H1 (cell line): ENCODE measurements at regions not wholly inside any gene's neighbourhood (a gene's known extent, or its start where the extent isn't known, plus 50 kb on each side); places are given as distances from the start of the nearest gene placed in this dataset.

Experiments used
- BCL11A ChIP-seq, 2 experiments: IDR thresholded peaks; one replicate each; pipeline ENCODE4 v1.6.1; 2011; ENCODE audit warnings: low read depth in 2 of 2, low read length in 2 of 2, mild to moderate bottlenecking in 2 of 2
- EGR1 ChIP-seq: IDR thresholded peaks from 2 replicates; pipeline ENCODE4 v1.6.1; 2011; ENCODE audit warnings: low read depth, low read length, borderline replicate concordance
- EP300 ChIP-seq, 2 experiments: IDR thresholded peaks; 1 replicate in 1 of 2; 2 replicates in 1 of 2; pipeline ENCODE4 v1.6.1; 2011 to 2012; ENCODE audit warnings: low read depth in 2 of 2, low read length in 2 of 2, mild to moderate bottlenecking in 2 of 2, borderline replicate concordance in 1 of 2, inconsistent platforms in 1 of 2, moderate library complexity in 1 of 2
- POLR2A ChIP-seq, 2 experiments: IDR thresholded peaks; 1 replicate in 1 of 2; 2 replicates in 1 of 2; pipeline ENCODE4 v1.6.1; 2011; ENCODE audit warnings: low read depth in 2 of 2, low read length in 2 of 2, mild to moderate bottlenecking in 2 of 2; ENCODE audit errors: control extremely low read depth in 1 of 2
- POLR2AphosphoS5 ChIP-seq: IDR thresholded peaks from 2 replicates; pipeline ENCODE4 v1.6.1; 2011; ENCODE audit warnings: low read depth, low read length
- RFX5 ChIP-seq: IDR thresholded peaks from 2 replicates; pipeline ENCODE4 v1.6.1; 2011; ENCODE audit warnings: low read depth, low read length, improper control_type of control experiment, borderline replicate concordance
- RXRA ChIP-seq: IDR thresholded peaks from 2 replicates; pipeline ENCODE4 v1.6.1; 2011; ENCODE audit warnings: low read depth, mild to moderate bottlenecking, low read length, moderate library complexity; ENCODE audit not compliant: insufficient read depth
- SIX5 ChIP-seq: IDR thresholded peaks from 2 replicates; pipeline ENCODE4 v1.6.1; 2011; ENCODE audit warnings: mild to moderate bottlenecking, low read depth, low read length
- ZNF274 ChIP-seq: IDR thresholded peaks from 2 replicates; pipeline ENCODE4 v1.7.0; 2012; ENCODE audit warnings: low read length, borderline replicate concordance; ENCODE audit errors: extremely low read depth
- TF ChIP-seq, protein P1 (sequence below), 3 experiments: IDR thresholded peaks; 1 replicate in 2 of 3; 2 replicates in 1 of 3; pipeline versions ENCODE4 v1.5.1 to v1.6.1; 2011; ENCODE audit warnings: low read length in 3 of 3, mild to moderate bottlenecking in 3 of 3, inconsistent platforms in 2 of 3, low read depth in 1 of 3, moderate library complexity in 1 of 3; ENCODE audit not compliant: insufficient read depth in 1 of 3; ENCODE audit errors: control extremely low read depth in 1 of 3
- TF ChIP-seq, protein P2 (sequence below): IDR thresholded peaks from 2 replicates; pipeline ENCODE4 v1.6.1; 2012; ENCODE audit warnings: inconsistent platforms

DNA sequence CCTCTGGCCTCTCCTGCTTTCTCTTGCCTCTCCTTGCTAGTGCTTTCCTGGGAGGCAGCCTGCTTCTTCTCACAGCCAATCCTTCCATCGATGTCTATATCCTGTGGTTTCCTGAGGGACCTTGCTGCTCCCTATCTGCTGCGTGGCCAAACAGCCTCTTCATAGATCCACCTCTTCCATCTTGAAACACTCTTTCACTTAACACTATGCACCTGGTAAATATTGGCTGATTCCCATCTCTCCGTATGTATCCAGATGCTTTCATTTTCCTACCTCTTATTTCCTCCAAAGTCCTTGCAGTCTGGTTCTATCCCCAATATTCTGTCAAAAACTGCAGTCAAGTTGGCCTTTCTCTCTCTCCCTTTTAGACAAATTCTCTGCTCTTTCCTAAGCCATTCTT, 205.2 kb upstream of the CFAP20DC start:
- TF ChIP-seq, protein P1, sequence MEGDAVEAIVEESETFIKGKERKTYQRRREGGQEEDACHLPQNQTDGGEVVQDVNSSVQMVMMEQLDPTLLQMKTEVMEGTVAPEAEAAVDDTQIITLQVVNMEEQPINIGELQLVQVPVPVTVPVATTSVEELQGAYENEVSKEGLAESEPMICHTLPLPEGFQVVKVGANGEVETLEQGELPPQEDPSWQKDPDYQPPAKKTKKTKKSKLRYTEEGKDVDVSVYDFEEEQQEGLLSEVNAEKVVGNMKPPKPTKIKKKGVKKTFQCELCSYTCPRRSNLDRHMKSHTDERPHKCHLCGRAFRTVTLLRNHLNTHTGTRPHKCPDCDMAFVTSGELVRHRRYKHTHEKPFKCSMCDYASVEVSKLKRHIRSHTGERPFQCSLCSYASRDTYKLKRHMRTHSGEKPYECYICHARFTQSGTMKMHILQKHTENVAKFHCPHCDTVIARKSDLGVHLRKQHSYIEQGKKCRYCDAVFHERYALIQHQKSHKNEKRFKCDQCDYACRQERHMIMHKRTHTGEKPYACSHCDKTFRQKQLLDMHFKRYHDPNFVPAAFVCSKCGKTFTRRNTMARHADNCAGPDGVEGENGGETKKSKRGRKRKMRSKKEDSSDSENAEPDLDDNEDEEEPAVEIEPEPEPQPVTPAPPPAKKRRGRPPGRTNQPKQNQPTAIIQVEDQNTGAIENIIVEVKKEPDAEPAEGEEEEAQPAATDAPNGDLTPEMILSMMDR (IDR thresholded peaks at IDR 0.05; ENCODE audit: control extremely low read depth in 1 of 3, insufficient read depth in 1 of 3, low read depth in 1 of 3, low read length in 3 of 3), result no peak
- TF ChIP-seq POLR2A (IDR thresholded peaks at IDR 0.05; ENCODE audit: control extremely low read depth in 1 of 2, low read depth in 2 of 2, low read length in 2 of 2), result no peak
- TF ChIP-seq ZNF274, result no peak
- TF ChIP-seq SIX5, result no peak
- no peak for TF ChIP-seq EGR1
- no peak for TF ChIP-seq BCL11A (IDR thresholded peaks at IDR 0.05; ENCODE audit: low read depth in 2 of 2, low read length in 2 of 2)
- TF ChIP-seq, protein P2, sequence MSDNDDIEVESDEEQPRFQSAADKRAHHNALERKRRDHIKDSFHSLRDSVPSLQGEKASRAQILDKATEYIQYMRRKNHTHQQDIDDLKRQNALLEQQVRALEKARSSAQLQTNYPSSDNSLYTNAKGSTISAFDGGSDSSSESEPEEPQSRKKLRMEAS, result no peak
- TF ChIP-seq RFX5, result no peak
- TF ChIP-seq POLR2AphosphoS5, result no peak
- no peak for TF ChIP-seq EP300 (IDR thresholded peaks at IDR 0.05; ENCODE audit: borderline replicate concordance in 1 of 2, low read depth in 2 of 2, low read length in 2 of 2)
- TF ChIP-seq RXRA, result no peak
